Uterus (tissue), 3 donors: ENCODE measurements at regions not wholly inside any gene's neighbourhood (a gene's known extent, or its start where the extent isn't known, plus 50 kb on each side); places are given as distances from the start of the nearest gene placed in this dataset.

Source experiments
- DNase-seq, 2 donors: peaks; one replicate each; pipeline ENCODE4 v3.0.0-alpha.2; 2019 to 2020
- H3K27ac ChIP-seq, 2 donors: fragments of 200-600 bp; sonication (generic); 1 replicate in 1 of 2; 2 replicates in 1 of 2; pipeline ENCODE4 v1.5.1; 2016 to 2018
- H3K27me3 ChIP-seq, 2 donors: fragments of 200-600 bp; sonication (generic); one replicate each; pipeline ENCODE4 v1.5.1; 2018 to 2019; ENCODE audit warnings: control low read depth in 1 of 2
- H3K36me3 ChIP-seq, 2 donors: fragments of 200-600 bp; sonication (generic); one replicate each; pipeline ENCODE4 v1.5.1; 2019; ENCODE audit warnings: control low read depth in 1 of 2
- H3K4me1 ChIP-seq, 2 donors: fragments of 200-600 bp; sonication (generic); one replicate each; pipeline ENCODE4 v1.5.1; 2018 to 2019; ENCODE audit warnings: control low read depth in 1 of 2
- H3K4me3 ChIP-seq, 2 donors: fragments of 200-600 bp; sonication (generic); 1 replicate in 1 of 2; 2 replicates in 1 of 2; pipeline ENCODE4 v1.5.1; 2018 to 2019; ENCODE audit warnings: mild to moderate bottlenecking in 1 of 2
- H3K9me3 ChIP-seq, 2 donors: fragments of 200-600 bp; sonication (generic); one replicate each; pipeline ENCODE4 v1.5.1; 2019; ENCODE audit warnings: control low read depth in 1 of 2
- CTCF ChIP-seq, 4 experiments: fragments of 200-600 bp in 2 of 4; fragments of 450-650 bp in 2 of 4; sonication (generic) in 2 of 4; IDR thresholded peaks; one replicate each; pipeline ENCODE4 v1.5.1; 2016 to 2019; ENCODE audit warnings: antibody characterized with exemption in 4 of 4, mild to moderate bottlenecking in 2 of 4, moderate library complexity in 1 of 4
- POLR2A ChIP-seq, 2 donors: fragments of 450-650 bp; IDR thresholded peaks; one replicate each; pipeline ENCODE4 v1.6.1; 2016; ENCODE audit warnings: antibody characterized with exemption in 2 of 2, mild to moderate bottlenecking in 1 of 2, moderate library complexity in 1 of 2
- intact Hi-C: fragments of 100-400 bp; cut with DNase I; formaldehyde crosslinking; loops from one replicate; pipeline ENCODE4 v1.15.1; 2023; ENCODE audit warnings: low total_unique reads
- donor health status: DM: yes; HTN: yes; CAD: no.

- Histone ChIP-seq H3K9me3 (no peaks in the 10 kb centered on the region), H3K27me3 (no peaks in the 10 kb centered on the region), H3K4me1 (no peaks in the 10 kb centered on the region), H3K4me3 (no peak overlapping the region), H3K36me3 (no peaks in the 10 kb centered on the region), H3K27ac (no peak overlapping the region)
- DNase-seq: no peak
- TF ChIP-seq POLR2A (IDR thresholded peaks at IDR 0.05) (no peak), CTCF (IDR thresholded peaks at IDR 0.05) (no peak)
- intact Hi-C loops: no loop called here
These were observed 839.3 kb upstream of the WWC1 start for GRCh38 chr5:167452136-167452535.

- DNase-seq: no peak
- Histone ChIP-seq H3K27me3 (no peaks in the 10 kb centered on the region), H3K4me1 (no peaks in the 10 kb centered on the region), H3K9me3 (no peaks in the 10 kb centered on the region), H3K27ac (no peak overlapping the region), H3K4me3 (no peak overlapping the region), H3K36me3 (no peaks in the 10 kb centered on the region)
- no peak for TF ChIP-seq POLR2A (IDR thresholded peaks at IDR 0.05)
- no peak for TF ChIP-seq CTCF (IDR thresholded peaks at IDR 0.05)
- intact Hi-C loops: no loop called here
These were observed 838.0 kb upstream of the WWC1 start for GRCh38 chr5:167453246-167454030.

GRCh38 chr5:167458412-167458811 lies 833.0 kb upstream of the WWC1 start:
- TF ChIP-seq CTCF (IDR thresholded peaks at IDR 0.05): no peak
- no peak for TF ChIP-seq POLR2A (IDR thresholded peaks at IDR 0.05)
- H3K4me1 ChIP-seq: no peaks in the 10 kb centered on the region
- H3K4me3 ChIP-seq: no peak overlapping the region
- intact Hi-C loops: no loop called here
- no peaks in the 10 kb centered on the region for H3K36me3 ChIP-seq
- H3K27me3 ChIP-seq: no peaks in the 10 kb centered on the region
- H3K27ac ChIP-seq: no peak overlapping the region
- H3K9me3 ChIP-seq: no peaks in the 10 kb centered on the region
- DNase-seq: no peak

DNA sequence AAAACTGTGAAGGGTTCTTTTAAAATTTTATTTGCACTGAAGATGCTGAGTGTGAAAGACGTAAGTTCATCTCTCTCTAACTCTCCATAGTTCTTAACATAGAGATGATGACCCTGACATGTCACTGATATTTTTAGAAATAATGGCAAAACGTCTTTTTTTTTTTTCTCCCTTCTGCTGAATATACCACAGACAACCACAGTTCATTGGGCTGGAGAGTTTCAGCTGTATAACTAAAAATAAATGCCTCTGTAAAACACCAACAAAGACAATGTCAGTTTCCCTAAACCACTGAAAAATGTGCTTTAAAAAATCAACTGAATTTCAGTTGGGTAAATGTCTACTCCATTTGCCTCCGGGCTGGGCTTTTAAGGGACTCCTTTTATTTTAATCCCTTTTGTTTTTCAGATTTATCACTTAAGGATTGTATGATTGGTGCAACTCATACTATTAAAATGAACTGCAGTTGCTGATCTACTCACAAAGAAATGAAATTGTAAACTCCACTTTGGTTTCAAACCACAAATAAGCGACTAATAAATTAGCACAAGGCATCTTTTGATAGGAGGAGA lies 830.9 kb upstream of the WWC1 start:
- TF ChIP-seq POLR2A (IDR thresholded peaks at IDR 0.05) (no peak), CTCF (IDR thresholded peaks at IDR 0.05) (no peak)
- Histone ChIP-seq H3K9me3 (no peaks in the 10 kb centered on the region), H3K27me3 (no peaks in the 10 kb centered on the region), H3K27ac (no peak overlapping the region), H3K4me3 (no peak overlapping the region), H3K4me1 (no peaks in the 10 kb centered on the region), H3K36me3 (no peaks in the 10 kb centered on the region)
- intact Hi-C loops: no loop called here
- no peak for DNase-seq

- H3K4me1 ChIP-seq: no peaks in the 10 kb centered on the region
- H3K9me3 ChIP-seq: no peaks in the 10 kb centered on the region
- intact Hi-C loops: no loop called here
- no peaks in the 10 kb centered on the region for H3K36me3 ChIP-seq
- no peak overlapping the region for H3K27ac ChIP-seq
- no peak for DNase-seq
- no peaks in the 10 kb centered on the region for H3K27me3 ChIP-seq
- TF ChIP-seq CTCF (IDR thresholded peaks at IDR 0.05) (no peak), POLR2A (IDR thresholded peaks at IDR 0.05) (no peak)
- H3K4me3 ChIP-seq: no peak overlapping the region
These were observed 827.5 kb upstream of the WWC1 start for GRCh38 chr5:167463939-167464338.
